Spleen (tissue), 11 donors: ENCODE measurements at regions not wholly inside any gene's neighbourhood (a gene's known extent, or its start where the extent isn't known, plus 50 kb on each side); places are given as distances from the start of the nearest gene placed in this dataset.

Source experiments
- DNase-seq: peaks from one replicate; pipeline ENCODE4 v3.0.0-alpha.2; 2020
- H3K27ac ChIP-seq, 8 donors: fragments of 200-600 bp; sonication (generic) in 7 of 8; 1 replicate in 4 of 8; 2 replicates in 4 of 8; pipeline versions ENCODE4 v1.5.0 to v1.8.0; 2016 to 2021; ENCODE audit warnings: inconsistent platforms in 4 of 8, mild to moderate bottlenecking in 4 of 8, moderate library complexity in 1 of 8
- H3K27me3 ChIP-seq, 7 donors: fragments of 200-600 bp; sonication (generic) in 6 of 7; replicated peaks in 1 of 7; 1 replicate in 4 of 7; 2 replicates in 3 of 7; pipeline versions ENCODE4 v1.5.0 to v1.8.0; 2016 to 2021; ENCODE audit warnings: inconsistent platforms in 3 of 7, mild to moderate bottlenecking in 1 of 7
- H3K36me3 ChIP-seq, 6 donors: fragments of 200-600 bp; sonication (generic) in 5 of 6; 1 replicate in 4 of 6; 2 replicates in 2 of 6; pipeline versions ENCODE4 v1.5.0 to v1.8.0; 2016 to 2021; ENCODE audit warnings: inconsistent platforms in 2 of 6
- H3K4me1 ChIP-seq, 6 donors: fragments of 200-600 bp; sonication (generic) in 5 of 6; 1 replicate in 3 of 6; 2 replicates in 3 of 6; pipeline versions ENCODE4 v1.5.0 to v1.8.0; 2016 to 2021; ENCODE audit warnings: inconsistent platforms in 3 of 6
- H3K4me3 ChIP-seq, 8 donors: fragments of 200-600 bp; sonication (generic) in 7 of 8; 1 replicate in 4 of 8; 2 replicates in 4 of 8; pipeline versions ENCODE4 v1.5.0 to v1.8.0; 2016 to 2021; ENCODE audit warnings: inconsistent platforms in 4 of 8, mild to moderate bottlenecking in 4 of 8, moderate library complexity in 2 of 8
- H3K9me3 ChIP-seq, 8 donors: fragments of 200-600 bp; sonication (generic) in 7 of 8; 1 replicate in 4 of 8; 2 replicates in 4 of 8; pipeline versions ENCODE4 v1.5.0 to v1.8.0; 2016 to 2021; ENCODE audit warnings: inconsistent platforms in 4 of 8
- POLR2A ChIP-seq, 3 donors: fragments of 450-650 bp; IDR thresholded peaks; one replicate each; pipeline ENCODE4 v1.5.1; 2017; ENCODE audit warnings: antibody characterized with exemption in 3 of 3, mild to moderate bottlenecking in 1 of 3
- POLR2AphosphoS5 ChIP-seq, 3 donors: sonication (generic); formaldehyde crosslinking; IDR thresholded peaks; one replicate each; pipeline ENCODE4 v1.5.1; 2017; ENCODE audit warnings: antibody characterized with exemption in 3 of 3
- WGBS, 5 donors: extraction: QIAGEN DNeasy Blood & Tissue Kit in 3 of 5; methylation state at CpG; one replicate each; pipeline versions ENCODE4 v1.1.5 to v1.1.7; 2013 to 2018; 5-methylcytosine and 5-hydroxymethylcytosine counted together
- intact Hi-C: fragments of 100-400 bp; cut with DNase I; formaldehyde crosslinking; loops from one replicate; pipeline ENCODE4 v1.15.0; 2023; ENCODE audit warnings: low total_unique reads
- TF ChIP-seq, protein P1 (sequence below), 11 experiments: fragments of 200-600 bp in 7 of 11; fragments of 450-650 bp in 4 of 11; sonication (generic) in 4 of 11; IDR thresholded peaks in 8 of 11; conservative IDR thresholded peaks in 3 of 11; 1 replicate in 7 of 11; 2 replicates in 4 of 11; pipeline versions ENCODE4 v1.4.0 to v1.8.0; 2016 to 2021; ENCODE audit warnings: antibody characterized with exemption in 11 of 11, inconsistent platforms in 4 of 11, mild to moderate bottlenecking in 1 of 11
- donor health status: healthy with polysubstance abuse.
- donor health status: DM: no; HTN: no; CAD: no; lungs with moderate emphysema.
- donor health status: DM: no; HTN: no; CAD: no.
- donor health status: Bipolar disorder and iron deficiency.
- donor health status: healthy.
- donor health status: DM: no; HTN: no; CAD: no.
- donor health status: DM: yes; HTN: yes; CAD: no.

DNA sequence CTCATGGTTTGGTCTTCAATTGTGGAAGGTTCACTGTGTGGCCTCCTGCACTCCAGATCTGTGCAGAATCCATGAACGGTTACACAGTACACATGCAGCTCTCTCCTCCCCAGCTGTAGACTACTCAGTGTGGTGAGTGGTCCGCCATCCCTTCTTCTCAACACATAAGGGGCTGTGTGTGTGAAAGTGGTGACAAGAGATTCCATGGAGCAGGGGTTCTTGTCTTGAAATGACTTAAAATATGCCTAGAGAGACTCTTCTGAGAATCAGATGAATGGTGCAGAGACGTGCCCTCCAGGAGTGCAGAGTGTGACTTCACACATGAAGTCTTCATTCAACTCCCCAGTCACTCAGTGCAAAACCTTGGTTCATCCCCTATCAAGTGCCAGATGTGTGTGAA, 151.0 kb upstream of the COPS8 start:
- Histone ChIP-seq H3K36me3 (no peaks in the 10 kb centered on the region), H3K9me3 (no peaks in the 10 kb centered on the region), H3K4me3 (no peak overlapping the region), H3K27ac (no peak overlapping the region), H3K27me3 (peaks cover 0 to 7% (median 0%) of the 10 kb centered on the region in 7 donors), H3K4me1 (peaks cover 0 to 14% (median 2%) of the 10 kb centered on the region in 6 donors)
- DNase-seq, result no peak
- intact Hi-C loops, result no loop called here
- 82 to 97% (median 89%) methylated on average over 3 of the region's 3 CpGs for WGBS, 5 donors
- TF ChIP-seq POLR2AphosphoS5 (IDR thresholded peaks at IDR 0.05) (no peak), POLR2A (IDR thresholded peaks at IDR 0.05) (no peak)
- TF ChIP-seq, protein P1, sequence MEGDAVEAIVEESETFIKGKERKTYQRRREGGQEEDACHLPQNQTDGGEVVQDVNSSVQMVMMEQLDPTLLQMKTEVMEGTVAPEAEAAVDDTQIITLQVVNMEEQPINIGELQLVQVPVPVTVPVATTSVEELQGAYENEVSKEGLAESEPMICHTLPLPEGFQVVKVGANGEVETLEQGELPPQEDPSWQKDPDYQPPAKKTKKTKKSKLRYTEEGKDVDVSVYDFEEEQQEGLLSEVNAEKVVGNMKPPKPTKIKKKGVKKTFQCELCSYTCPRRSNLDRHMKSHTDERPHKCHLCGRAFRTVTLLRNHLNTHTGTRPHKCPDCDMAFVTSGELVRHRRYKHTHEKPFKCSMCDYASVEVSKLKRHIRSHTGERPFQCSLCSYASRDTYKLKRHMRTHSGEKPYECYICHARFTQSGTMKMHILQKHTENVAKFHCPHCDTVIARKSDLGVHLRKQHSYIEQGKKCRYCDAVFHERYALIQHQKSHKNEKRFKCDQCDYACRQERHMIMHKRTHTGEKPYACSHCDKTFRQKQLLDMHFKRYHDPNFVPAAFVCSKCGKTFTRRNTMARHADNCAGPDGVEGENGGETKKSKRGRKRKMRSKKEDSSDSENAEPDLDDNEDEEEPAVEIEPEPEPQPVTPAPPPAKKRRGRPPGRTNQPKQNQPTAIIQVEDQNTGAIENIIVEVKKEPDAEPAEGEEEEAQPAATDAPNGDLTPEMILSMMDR (IDR thresholded peaks at IDR 0.05 in 8 of 11, conservative IDR thresholded peaks at IDR 0.05 in 3 of 11), result no peak

GRCh38 chr2:236935083-236935482, 150.6 kb upstream of the COPS8 start:
- intact Hi-C loops, result no loop called here
- Histone ChIP-seq H3K27me3 (peaks cover 0 to 7% (median 0%) of the 10 kb centered on the region in 7 donors), H3K4me1 (peaks cover 0 to 19% (median 2%) of the 10 kb centered on the region in 6 donors), H3K9me3 (no peaks in the 10 kb centered on the region), H3K27ac (no peak overlapping the region), H3K36me3 (no peaks in the 10 kb centered on the region), H3K4me3 (no peak overlapping the region)
- 86 to 97% (median 93%) methylated on average over 5 of the region's 5 CpGs for WGBS, 5 donors
- DNase-seq, result no peak
- TF ChIP-seq, protein P1 (IDR thresholded peaks at IDR 0.05 in 8 of 11, conservative IDR thresholded peaks at IDR 0.05 in 3 of 11), result no peak

DNA sequence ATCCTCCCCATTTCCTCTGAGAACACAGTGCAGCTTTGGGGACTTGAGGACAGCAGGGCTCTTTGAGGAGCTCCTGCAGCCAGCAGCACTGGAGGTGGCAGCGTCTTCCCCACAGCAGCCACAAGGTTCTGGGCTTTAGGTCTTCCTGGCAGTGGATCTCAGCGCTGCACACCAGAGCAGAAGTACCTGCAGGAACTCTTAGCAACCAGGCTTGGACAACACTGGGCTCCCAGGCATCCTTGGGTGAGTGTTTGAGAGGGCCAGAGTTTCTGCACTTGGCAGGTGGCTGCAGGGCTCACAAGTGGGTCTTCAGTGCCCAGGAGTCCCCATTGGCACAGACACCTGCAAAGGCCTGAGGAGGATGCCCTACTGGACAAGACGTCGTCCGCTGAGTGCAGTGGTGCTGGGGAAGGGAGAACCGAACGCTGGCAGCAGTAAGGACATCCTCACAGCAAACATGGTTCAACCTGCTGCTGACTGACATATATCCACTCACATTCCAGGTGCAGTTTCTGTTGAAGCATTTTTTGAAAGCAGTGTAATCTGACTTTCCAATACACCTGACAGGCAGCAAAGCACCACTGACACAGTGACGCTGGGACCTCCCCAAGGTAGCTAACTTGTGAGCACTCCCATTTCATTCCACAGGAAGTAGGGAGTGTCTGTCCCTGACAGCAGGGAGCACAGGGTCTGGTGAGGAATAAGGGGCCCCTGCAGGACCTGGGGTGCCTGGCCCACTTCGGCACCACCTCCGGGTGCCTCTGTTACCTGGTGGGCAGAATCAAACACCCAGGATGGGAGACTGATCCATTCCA, 149.9 kb upstream of the COPS8 start:
- Histone ChIP-seq H3K9me3 (no peaks in the 10 kb centered on the region), H3K27ac (no peak overlapping the region), H3K4me1 (peaks cover 2 to 26% (median 7%) of the 10 kb centered on the region in 6 donors), H3K27me3 (peaks cover 0 to 7% (median 0%) of the 10 kb centered on the region in 7 donors), H3K4me3 (no peak overlapping the region), H3K36me3 (no peaks in the 10 kb centered on the region)
- DNase-seq, result no peak
- 84 to 95% (median 87%) methylated on average over 8 to 10 of the region's 10 CpGs for WGBS, 5 donors
- no peak for TF ChIP-seq POLR2A (IDR thresholded peaks at IDR 0.05)
- no peak for TF ChIP-seq POLR2AphosphoS5 (IDR thresholded peaks at IDR 0.05)
- intact Hi-C loops, result no loop called here

DNA sequence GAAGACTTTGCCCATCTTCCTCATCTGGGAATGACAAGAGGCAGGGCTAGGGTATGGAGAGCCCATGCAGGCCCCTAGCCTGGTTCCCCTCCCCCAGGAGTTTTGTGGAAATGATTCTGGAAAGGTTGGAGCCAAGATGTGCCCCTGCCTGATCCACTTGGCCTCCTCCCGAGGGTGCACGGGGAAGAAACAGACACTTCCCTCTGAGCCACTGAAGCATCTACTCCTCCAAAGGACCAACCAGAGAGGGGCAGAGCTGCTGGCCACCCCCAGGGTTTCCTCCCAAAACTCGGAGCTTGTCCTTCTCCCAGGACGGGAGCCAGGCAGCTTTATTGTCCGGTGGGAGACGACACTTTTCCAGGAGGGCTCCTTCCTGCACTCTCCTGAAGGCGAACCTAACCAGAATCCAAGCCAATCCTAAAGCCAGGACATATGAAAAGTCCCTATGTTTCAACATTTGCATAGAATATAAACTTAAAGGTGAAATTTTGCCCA, 149.2 kb upstream of the COPS8 start:
- no peak for DNase-seq
- TF ChIP-seq POLR2AphosphoS5 (IDR thresholded peaks at IDR 0.05), result no peak
- TF ChIP-seq, protein P1 (IDR thresholded peaks at IDR 0.05 in 8 of 11, conservative IDR thresholded peaks at IDR 0.05 in 3 of 11), result no peak
- TF ChIP-seq POLR2A (IDR thresholded peaks at IDR 0.05), result no peak
- Histone ChIP-seq H3K4me3 (no peak overlapping the region), H3K9me3 (no peaks in the 10 kb centered on the region), H3K4me1 (peaks cover 8 to 33% (median 13%) of the 10 kb centered on the region in 6 donors), H3K27ac (no peak overlapping the region), H3K27me3 (peaks cover 0 to 7% (median 0%) of the 10 kb centered on the region in 7 donors), H3K36me3 (no peaks in the 10 kb centered on the region)
- intact Hi-C loops, result no loop called here
- 81 to 86% (median 82%) methylated on average over 6 to 7 of the region's 7 CpGs for WGBS, 5 donors
